CD4-positive, alpha-beta memory T cell (primary cell): ENCODE measurements at regions not wholly inside any gene's neighbourhood (a gene's known extent, or its start where the extent isn't known, plus 50 kb on each side); places are given as distances from the start of the nearest gene placed in this dataset.

Experiments used
- CTCF ChIA-PET: fragments of 350-600 bp; sonication (Branson Sonifier 250); formaldehyde crosslinking; loops from one replicate; lab custom pipeline; 2021; ENCODE audit warnings: inconsistent platforms; ENCODE audit not compliant: partially characterized antibody; lab: Charles Lee
- POLR2A ChIA-PET: fragments of 350-600 bp; sonication (Branson Sonifier 250); formaldehyde crosslinking; loops from one replicate; lab custom pipeline; 2021; ENCODE audit not compliant: partially characterized antibody; lab: Charles Lee
- DNase-seq, 5 donors: peaks; one replicate each; pipeline versions ENCODE4 v3.0.0 to v3.0.0-alpha.2; 2020 to 2022; ENCODE audit warnings: mixed read lengths in 1 of 5
- H3K27ac ChIP-seq: one replicate; pipeline ENCODE4 v1.7.0; 2013; ENCODE audit warnings: low read depth, low read length
- H3K27me3 ChIP-seq: 2 replicates; pipeline ENCODE4 v1.7.0; 2013; ENCODE audit warnings: mild to moderate bottlenecking, low read length, moderate library complexity; ENCODE audit not compliant: insufficient read depth
- H3K36me3 ChIP-seq: 2 replicates; pipeline ENCODE4 v1.7.0; 2013; ENCODE audit warnings: mild to moderate bottlenecking, low read length, moderate library complexity; ENCODE audit not compliant: insufficient read depth
- H3K4me1 ChIP-seq: 2 replicates; pipeline ENCODE4 v1.7.0; 2013; ENCODE audit warnings: mild to moderate bottlenecking, low read length, moderate library complexity; ENCODE audit not compliant: insufficient read depth
- H3K4me3 ChIP-seq, 2 donors: one replicate each; pipeline ENCODE4 v1.7.0; 2013; ENCODE audit warnings: low read length in 2 of 2, mild to moderate bottlenecking in 1 of 2
- H3K9me3 ChIP-seq, 2 donors: one replicate each; pipeline ENCODE4 v1.7.0; 2013; ENCODE audit warnings: low read length in 2 of 2, control low read depth in 1 of 2; ENCODE audit not compliant: control insufficient read depth in 1 of 2
- H3K27ac Mint-ChIP-seq, 7 donors: one replicate each; pipeline ENCODE4 v1.8.0; 2020 to 2021; ENCODE audit warnings: mixed read lengths in 7 of 7, mild to moderate bottlenecking in 6 of 7, inconsistent platforms in 3 of 7, moderate library complexity in 3 of 7
- H3K27me3 Mint-ChIP-seq, 2 donors: one replicate each; pipeline ENCODE4 v1.8.0; 2020 to 2021; ENCODE audit warnings: mixed read lengths in 2 of 2
- H3K36me3 Mint-ChIP-seq, 2 donors: one replicate each; pipeline ENCODE4 v1.8.0; 2020 to 2021; ENCODE audit warnings: mixed read lengths in 2 of 2, inconsistent platforms in 1 of 2, mild to moderate bottlenecking in 1 of 2
- H3K4me1 Mint-ChIP-seq, 4 donors: one replicate each; pipeline ENCODE4 v1.8.0; 2020 to 2021; ENCODE audit warnings: mixed read lengths in 4 of 4, mild to moderate bottlenecking in 1 of 4
- H3K4me3 Mint-ChIP-seq, 8 donors: one replicate each; pipeline ENCODE4 v1.8.0; 2020 to 2021; ENCODE audit warnings: mixed read lengths in 8 of 8, mild to moderate bottlenecking in 7 of 8, moderate library complexity in 6 of 8, inconsistent platforms in 3 of 8
- H3K9me3 Mint-ChIP-seq, 8 donors: one replicate each; pipeline ENCODE4 v1.8.0; 2020 to 2021; ENCODE audit warnings: mixed read lengths in 8 of 8, mild to moderate bottlenecking in 5 of 8, inconsistent platforms in 3 of 8, moderate library complexity in 1 of 8
- intact Hi-C: fragments of 100-400 bp; cut with micrococcal nuclease; formaldehyde crosslinking; loops from one replicate; pipeline ENCODE4 v1.15.1; 2023

DNA sequence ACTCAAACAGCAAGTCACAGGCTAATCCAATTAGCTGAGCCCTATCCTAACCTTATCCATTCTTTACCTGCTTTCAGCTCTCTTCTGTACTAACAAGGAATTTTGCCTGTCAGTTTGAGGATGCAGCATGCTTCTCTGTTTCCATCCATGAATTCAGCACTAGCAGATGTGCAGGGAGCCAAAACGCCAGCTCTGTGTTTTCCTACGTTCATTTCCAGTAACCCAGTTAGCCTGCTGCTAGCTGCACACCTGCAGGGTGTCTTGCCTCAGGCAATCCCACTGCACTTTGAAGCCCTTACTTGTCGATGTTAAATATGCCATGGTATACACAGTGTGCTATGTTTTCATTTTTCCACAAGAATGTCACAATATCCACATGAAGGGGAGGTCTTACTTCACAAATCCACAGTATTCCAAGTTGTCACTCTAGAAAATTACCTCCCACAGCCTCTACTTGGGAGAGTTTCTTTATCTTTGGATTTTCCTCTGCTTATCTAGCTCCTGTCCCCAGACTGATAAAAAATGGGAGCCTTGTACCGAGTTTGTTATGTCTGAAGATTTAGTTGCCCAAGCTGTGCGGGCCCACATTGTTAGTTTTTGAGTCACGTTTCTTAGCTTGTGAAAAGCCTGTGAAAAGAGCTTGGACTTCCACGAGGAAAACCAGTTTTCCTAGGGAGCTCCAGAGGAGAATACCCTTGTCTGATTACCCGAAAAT, 127.6 kb upstream of the HHIP start:
- Histone ChIP-seq H3K4me1 (no peaks in the 10 kb centered on the region), H3K27ac (no peak overlapping the region), H3K9me3 (no peaks in the 10 kb centered on the region), H3K27me3 (no peaks in the 10 kb centered on the region), H3K4me3 (no peak overlapping the region), H3K36me3 (no peaks in the 10 kb centered on the region)
- Mint-ChIP-seq H3K27me3 (no peaks in the 10 kb centered on the region), H3K9me3 (peaks cover 0 to 6% (median 0%) of the 10 kb centered on the region in 8 donors), H3K4me3 (no peak overlapping the region), H3K27ac (no peak overlapping the region), H3K4me1 (no peaks in the 10 kb centered on the region), H3K36me3 (no peaks in the 10 kb centered on the region)
- intact Hi-C loops, result no loop called here
- ChIA-PET CTCF (no interaction called here), POLR2A (no interaction called here)
- DNase-seq, result no peak

DNA sequence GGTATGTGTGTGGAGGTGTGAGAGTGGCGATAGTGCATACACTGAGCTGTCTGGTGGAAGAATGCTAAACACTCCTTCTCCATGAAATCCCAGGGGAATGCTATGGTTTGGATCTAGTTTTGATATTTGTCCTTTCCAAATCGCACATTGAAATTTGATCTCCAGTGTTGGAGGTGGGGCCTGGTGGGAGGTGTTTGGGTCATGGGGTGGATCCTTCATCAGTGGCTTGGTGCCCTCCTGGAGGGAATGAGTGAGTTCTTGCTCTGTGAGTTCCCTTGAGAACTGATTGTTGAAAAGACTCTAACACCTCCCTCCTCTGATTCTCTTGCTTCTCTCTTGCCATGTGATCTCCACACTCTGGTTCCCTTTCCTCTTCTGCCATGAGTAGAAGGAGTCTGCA, 114.1 kb upstream of the HHIP start:
- POLR2A ChIA-PET, result no interaction called here
- Histone ChIP-seq H3K27ac (no peak overlapping the region), H3K4me3 (no peak overlapping the region), H3K9me3 (no peaks in the 10 kb centered on the region), H3K4me1 (no peaks in the 10 kb centered on the region), H3K27me3 (no peaks in the 10 kb centered on the region), H3K36me3 (no peaks in the 10 kb centered on the region)
- DNase-seq, result no peak
- Mint-ChIP-seq H3K4me3 (no peak overlapping the region), H3K27ac (no peak overlapping the region), H3K27me3 (peaks cover 0 to 1% of the 10 kb centered on the region in 2 donors), H3K4me1 (no peaks in the 10 kb centered on the region), H3K9me3 (peaks cover 0 to 4% (median 1%) of the 10 kb centered on the region in 8 donors), H3K36me3 (no peaks in the 10 kb centered on the region)
- CTCF ChIA-PET, result no interaction called here
- intact Hi-C loops, result no loop called here

- no peaks in the 10 kb centered on the region for H3K4me1 Mint-ChIP-seq
- Histone ChIP-seq H3K27me3 (no peaks in the 10 kb centered on the region), H3K4me1 (no peaks in the 10 kb centered on the region), H3K36me3 (no peaks in the 10 kb centered on the region), H3K4me3 (no peak overlapping the region), H3K27ac (no peak overlapping the region), H3K9me3 (no peaks in the 10 kb centered on the region)
- no peak overlapping the region for H3K27ac Mint-ChIP-seq
- no peaks in the 10 kb centered on the region for H3K27me3 Mint-ChIP-seq
- no peaks in the 10 kb centered on the region for H3K36me3 Mint-ChIP-seq
- peaks cover 0 to 10% (median 5%) of the 10 kb centered on the region in 8 donors for H3K9me3 Mint-ChIP-seq
- H3K4me3 Mint-ChIP-seq, result no peak overlapping the region
- ChIA-PET POLR2A (no interaction called here), CTCF (no interaction called here)
- intact Hi-C loops, result no loop called here
- DNase-seq, result no peak
These were observed 98.2 kb upstream of the HHIP start for GRCh38 chr4:144547678-144548298.

- DNase-seq, result no peak
- Mint-ChIP-seq H3K27me3 (no peaks in the 10 kb centered on the region), H3K4me1 (no peaks in the 10 kb centered on the region), H3K9me3 (peaks cover 0 to 4% (median under 1%) of the 10 kb centered on the region in 8 donors), H3K4me3 (no peak overlapping the region), H3K27ac (no peak overlapping the region), H3K36me3 (no peaks in the 10 kb centered on the region)
- ChIA-PET POLR2A (no interaction called here), CTCF (no interaction called here)
- H3K4me3 ChIP-seq, result no peak overlapping the region
- H3K4me1 ChIP-seq, result no peaks in the 10 kb centered on the region
- H3K36me3 ChIP-seq, result no peaks in the 10 kb centered on the region
- no peaks in the 10 kb centered on the region for H3K27me3 ChIP-seq
- no peak overlapping the region for H3K27ac ChIP-seq
- H3K9me3 ChIP-seq, result no peaks in the 10 kb centered on the region
- intact Hi-C loops, result no loop called here
These were observed 89.3 kb upstream of the HHIP start for GRCh38 chr4:144556636-144557035.

- no peaks in the 10 kb centered on the region for H3K27me3 Mint-ChIP-seq
- no peaks in the 10 kb centered on the region for H3K36me3 ChIP-seq
- H3K27ac Mint-ChIP-seq, result no peak overlapping the region
- H3K4me3 Mint-ChIP-seq, result no peak overlapping the region
- no peaks in the 10 kb centered on the region for H3K4me1 Mint-ChIP-seq
- intact Hi-C loops, result no loop called here
- no peaks in the 10 kb centered on the region for H3K36me3 Mint-ChIP-seq
- no peak overlapping the region for H3K27ac ChIP-seq
- peaks cover 0 to 4% (median under 1%) of the 10 kb centered on the region in 8 donors for H3K9me3 Mint-ChIP-seq
- POLR2A ChIA-PET, result no interaction called here
- H3K4me3 ChIP-seq, result no peak overlapping the region
- no peaks in the 10 kb centered on the region for H3K27me3 ChIP-seq
- DNase-seq, result no peak
- H3K4me1 ChIP-seq, result no peaks in the 10 kb centered on the region
- CTCF ChIA-PET, result no interaction called here
- no peaks in the 10 kb centered on the region for H3K9me3 ChIP-seq
These were observed 88.6 kb upstream of the HHIP start for GRCh38 chr4:144557404-144557803.

- Mint-ChIP-seq H3K27ac (no peak overlapping the region), H3K4me3 (no peak overlapping the region), H3K36me3 (no peaks in the 10 kb centered on the region), H3K9me3 (peaks cover 0 to 4% (median 0%) of the 10 kb centered on the region in 8 donors), H3K27me3 (no peaks in the 10 kb centered on the region), H3K4me1 (no peaks in the 10 kb centered on the region)
- Histone ChIP-seq H3K4me1 (no peaks in the 10 kb centered on the region), H3K27ac (no peak overlapping the region), H3K9me3 (no peaks in the 10 kb centered on the region), H3K4me3 (no peak overlapping the region), H3K27me3 (no peaks in the 10 kb centered on the region), H3K36me3 (no peaks in the 10 kb centered on the region)
- intact Hi-C loops, result no loop called here
- ChIA-PET POLR2A (no interaction called here), CTCF (no interaction called here)
- DNase-seq, result no peak
These were observed 83.8 kb upstream of the HHIP start for GRCh38 chr4:144562019-144562705.

- peaks cover 0 to 4% (median 2%) of the 10 kb centered on the region in 8 donors for H3K9me3 Mint-ChIP-seq
- H3K4me1 Mint-ChIP-seq, result no peaks in the 10 kb centered on the region
- ChIA-PET POLR2A (no interaction called here), CTCF (no interaction called here)
- Histone ChIP-seq H3K4me1 (no peaks in the 10 kb centered on the region), H3K27me3 (no peaks in the 10 kb centered on the region), H3K9me3 (no peaks in the 10 kb centered on the region), H3K36me3 (no peaks in the 10 kb centered on the region), H3K4me3 (no peak overlapping the region), H3K27ac (no peak overlapping the region)
- no peaks in the 10 kb centered on the region for H3K36me3 Mint-ChIP-seq
- DNase-seq, result no peak
- no peaks in the 10 kb centered on the region for H3K27me3 Mint-ChIP-seq
- H3K27ac Mint-ChIP-seq, result no peak overlapping the region
- H3K4me3 Mint-ChIP-seq, result no peak overlapping the region
- intact Hi-C loops, result no loop called here
These were observed 81.6 kb upstream of the HHIP start for GRCh38 chr4:144564358-144564757.
